Nephron progenitor cell (in vitro differentiated cells): ENCODE measurements at regions not wholly inside any gene's neighbourhood (a gene's known extent, or its start where the extent isn't known, plus 50 kb on each side); places are given as distances from the start of the nearest gene placed in this dataset.

Experiments
- DNase-seq: peaks from one replicate; pipeline ENCODE4 v3.0.0; 2021
- H3K27ac Mint-ChIP-seq: 2 replicates; pipeline ENCODE4 v1.8.0; 2021; ENCODE audit warnings: mild to moderate bottlenecking, moderate library complexity, mixed read lengths
- H3K27me3 Mint-ChIP-seq: 2 replicates; pipeline ENCODE4 v1.8.0; 2021; ENCODE audit warnings: mild to moderate bottlenecking, low read depth, mixed read lengths; ENCODE audit not compliant: poor library complexity
- H3K36me3 Mint-ChIP-seq: 2 replicates; pipeline ENCODE4 v1.8.0; 2021; ENCODE audit warnings: low read depth, mixed read lengths
- H3K4me1 Mint-ChIP-seq: 2 replicates; pipeline ENCODE4 v1.8.0; 2021; ENCODE audit warnings: mixed read lengths
- H3K4me3 Mint-ChIP-seq: 2 replicates; pipeline ENCODE4 v1.8.0; 2021; ENCODE audit warnings: mild to moderate bottlenecking, moderate library complexity, mixed read lengths
- H3K9me3 Mint-ChIP-seq: 2 replicates; pipeline ENCODE4 v1.8.0; 2021; ENCODE audit warnings: mild to moderate bottlenecking, moderate library complexity, mixed read lengths
- CTCF ChIP-seq: fragments of 200-600 bp; sonication (generic); IDR thresholded peaks from 2 replicates; pipeline ENCODE4 v1.5.0; 2021; ENCODE audit warnings: antibody characterized with exemption

- TF ChIP-seq CTCF: no peak
- H3K4me1 Mint-ChIP-seq: no peaks in the 10 kb centered on the region
- H3K36me3 Mint-ChIP-seq: no peaks in the 10 kb centered on the region
- no peak for DNase-seq
- H3K27me3 Mint-ChIP-seq: peaks cover 54% of the 10 kb centered on the region
- no peak overlapping the region for H3K27ac Mint-ChIP-seq
- no peak overlapping the region for H3K4me3 Mint-ChIP-seq
- H3K9me3 Mint-ChIP-seq: no peaks in the 10 kb centered on the region
Measured at GRCh38 chr12:107302649-107303341, 209.4 kb upstream of the CRY1 start.

- Mint-ChIP-seq H3K36me3 (no peaks in the 10 kb centered on the region), H3K9me3 (no peaks in the 10 kb centered on the region), H3K27ac (no peak overlapping the region), H3K4me1 (no peaks in the 10 kb centered on the region), H3K4me3 (no peak overlapping the region), H3K27me3 (peaks cover 73% of the 10 kb centered on the region)
- DNase-seq: no peak
- TF ChIP-seq CTCF: no peak
Measured at GRCh38 chr12:107304588-107305532, 211.5 kb upstream of the CRY1 start.

- no peaks in the 10 kb centered on the region for H3K9me3 Mint-ChIP-seq
- no peak overlapping the region for H3K27ac Mint-ChIP-seq
- no peaks in the 10 kb centered on the region for H3K4me1 Mint-ChIP-seq
- no peak overlapping the region for H3K4me3 Mint-ChIP-seq
- no peaks in the 10 kb centered on the region for H3K36me3 Mint-ChIP-seq
- peaks cover 73% of the 10 kb centered on the region for H3K27me3 Mint-ChIP-seq
- no peak for TF ChIP-seq CTCF
- DNase-seq: no peak
Measured at GRCh38 chr12:107306141-107306659, 212.9 kb upstream of the CRY1 start.

GRCh38 chr12:107308310-107308709 is 215.0 kb upstream of the CRY1 start:
- peaks cover 73% of the 10 kb centered on the region for H3K27me3 Mint-ChIP-seq
- TF ChIP-seq CTCF: no peak
- no peaks in the 10 kb centered on the region for H3K36me3 Mint-ChIP-seq
- no peaks in the 10 kb centered on the region for H3K4me1 Mint-ChIP-seq
- H3K9me3 Mint-ChIP-seq: no peaks in the 10 kb centered on the region
- no peak overlapping the region for H3K4me3 Mint-ChIP-seq
- DNase-seq: no peak
- no peak overlapping the region for H3K27ac Mint-ChIP-seq

GRCh38 chr12:107309020-107309419 is 215.7 kb upstream of the CRY1 start:
- TF ChIP-seq CTCF: no peak
- no peak for DNase-seq
- peaks cover 77% of the 10 kb centered on the region for H3K27me3 Mint-ChIP-seq
- no peaks in the 10 kb centered on the region for H3K9me3 Mint-ChIP-seq
- no peak overlapping the region for H3K4me3 Mint-ChIP-seq
- no peaks in the 10 kb centered on the region for H3K36me3 Mint-ChIP-seq
- no peaks in the 10 kb centered on the region for H3K4me1 Mint-ChIP-seq
- no peak overlapping the region for H3K27ac Mint-ChIP-seq
